H1 (cell line): ENCODE measurements at regions not wholly inside any gene's neighbourhood (a gene's known extent, or its start where the extent isn't known, plus 50 kb on each side); places are given as distances from the start of the nearest gene placed in this dataset.

Experiments used
- KDM1A ChIP-seq: fragments of 200-600, 300-600 bp; sonication (generic); IDR thresholded peaks from 2 replicates; pipeline ENCODE4 v1.7.1; 2016; ENCODE audit warnings: mild to moderate bottlenecking, low read length, borderline replicate concordance
- ZNF274 ChIP-seq: IDR thresholded peaks from 2 replicates; pipeline ENCODE4 v1.7.0; 2012; ENCODE audit warnings: low read length, borderline replicate concordance; ENCODE audit errors: extremely low read depth
- TF ChIP-seq, protein P1 (sequence below): fragments of 300-600 bp; sonication (generic); IDR thresholded peaks from 2 replicates; pipeline ENCODE4 v1.7.1; 2012; ENCODE audit warnings: low read length, moderate library complexity, mild to moderate bottlenecking, inconsistent platforms; ENCODE audit not compliant: insufficient replicate concordance

- TF ChIP-seq, protein P1, sequence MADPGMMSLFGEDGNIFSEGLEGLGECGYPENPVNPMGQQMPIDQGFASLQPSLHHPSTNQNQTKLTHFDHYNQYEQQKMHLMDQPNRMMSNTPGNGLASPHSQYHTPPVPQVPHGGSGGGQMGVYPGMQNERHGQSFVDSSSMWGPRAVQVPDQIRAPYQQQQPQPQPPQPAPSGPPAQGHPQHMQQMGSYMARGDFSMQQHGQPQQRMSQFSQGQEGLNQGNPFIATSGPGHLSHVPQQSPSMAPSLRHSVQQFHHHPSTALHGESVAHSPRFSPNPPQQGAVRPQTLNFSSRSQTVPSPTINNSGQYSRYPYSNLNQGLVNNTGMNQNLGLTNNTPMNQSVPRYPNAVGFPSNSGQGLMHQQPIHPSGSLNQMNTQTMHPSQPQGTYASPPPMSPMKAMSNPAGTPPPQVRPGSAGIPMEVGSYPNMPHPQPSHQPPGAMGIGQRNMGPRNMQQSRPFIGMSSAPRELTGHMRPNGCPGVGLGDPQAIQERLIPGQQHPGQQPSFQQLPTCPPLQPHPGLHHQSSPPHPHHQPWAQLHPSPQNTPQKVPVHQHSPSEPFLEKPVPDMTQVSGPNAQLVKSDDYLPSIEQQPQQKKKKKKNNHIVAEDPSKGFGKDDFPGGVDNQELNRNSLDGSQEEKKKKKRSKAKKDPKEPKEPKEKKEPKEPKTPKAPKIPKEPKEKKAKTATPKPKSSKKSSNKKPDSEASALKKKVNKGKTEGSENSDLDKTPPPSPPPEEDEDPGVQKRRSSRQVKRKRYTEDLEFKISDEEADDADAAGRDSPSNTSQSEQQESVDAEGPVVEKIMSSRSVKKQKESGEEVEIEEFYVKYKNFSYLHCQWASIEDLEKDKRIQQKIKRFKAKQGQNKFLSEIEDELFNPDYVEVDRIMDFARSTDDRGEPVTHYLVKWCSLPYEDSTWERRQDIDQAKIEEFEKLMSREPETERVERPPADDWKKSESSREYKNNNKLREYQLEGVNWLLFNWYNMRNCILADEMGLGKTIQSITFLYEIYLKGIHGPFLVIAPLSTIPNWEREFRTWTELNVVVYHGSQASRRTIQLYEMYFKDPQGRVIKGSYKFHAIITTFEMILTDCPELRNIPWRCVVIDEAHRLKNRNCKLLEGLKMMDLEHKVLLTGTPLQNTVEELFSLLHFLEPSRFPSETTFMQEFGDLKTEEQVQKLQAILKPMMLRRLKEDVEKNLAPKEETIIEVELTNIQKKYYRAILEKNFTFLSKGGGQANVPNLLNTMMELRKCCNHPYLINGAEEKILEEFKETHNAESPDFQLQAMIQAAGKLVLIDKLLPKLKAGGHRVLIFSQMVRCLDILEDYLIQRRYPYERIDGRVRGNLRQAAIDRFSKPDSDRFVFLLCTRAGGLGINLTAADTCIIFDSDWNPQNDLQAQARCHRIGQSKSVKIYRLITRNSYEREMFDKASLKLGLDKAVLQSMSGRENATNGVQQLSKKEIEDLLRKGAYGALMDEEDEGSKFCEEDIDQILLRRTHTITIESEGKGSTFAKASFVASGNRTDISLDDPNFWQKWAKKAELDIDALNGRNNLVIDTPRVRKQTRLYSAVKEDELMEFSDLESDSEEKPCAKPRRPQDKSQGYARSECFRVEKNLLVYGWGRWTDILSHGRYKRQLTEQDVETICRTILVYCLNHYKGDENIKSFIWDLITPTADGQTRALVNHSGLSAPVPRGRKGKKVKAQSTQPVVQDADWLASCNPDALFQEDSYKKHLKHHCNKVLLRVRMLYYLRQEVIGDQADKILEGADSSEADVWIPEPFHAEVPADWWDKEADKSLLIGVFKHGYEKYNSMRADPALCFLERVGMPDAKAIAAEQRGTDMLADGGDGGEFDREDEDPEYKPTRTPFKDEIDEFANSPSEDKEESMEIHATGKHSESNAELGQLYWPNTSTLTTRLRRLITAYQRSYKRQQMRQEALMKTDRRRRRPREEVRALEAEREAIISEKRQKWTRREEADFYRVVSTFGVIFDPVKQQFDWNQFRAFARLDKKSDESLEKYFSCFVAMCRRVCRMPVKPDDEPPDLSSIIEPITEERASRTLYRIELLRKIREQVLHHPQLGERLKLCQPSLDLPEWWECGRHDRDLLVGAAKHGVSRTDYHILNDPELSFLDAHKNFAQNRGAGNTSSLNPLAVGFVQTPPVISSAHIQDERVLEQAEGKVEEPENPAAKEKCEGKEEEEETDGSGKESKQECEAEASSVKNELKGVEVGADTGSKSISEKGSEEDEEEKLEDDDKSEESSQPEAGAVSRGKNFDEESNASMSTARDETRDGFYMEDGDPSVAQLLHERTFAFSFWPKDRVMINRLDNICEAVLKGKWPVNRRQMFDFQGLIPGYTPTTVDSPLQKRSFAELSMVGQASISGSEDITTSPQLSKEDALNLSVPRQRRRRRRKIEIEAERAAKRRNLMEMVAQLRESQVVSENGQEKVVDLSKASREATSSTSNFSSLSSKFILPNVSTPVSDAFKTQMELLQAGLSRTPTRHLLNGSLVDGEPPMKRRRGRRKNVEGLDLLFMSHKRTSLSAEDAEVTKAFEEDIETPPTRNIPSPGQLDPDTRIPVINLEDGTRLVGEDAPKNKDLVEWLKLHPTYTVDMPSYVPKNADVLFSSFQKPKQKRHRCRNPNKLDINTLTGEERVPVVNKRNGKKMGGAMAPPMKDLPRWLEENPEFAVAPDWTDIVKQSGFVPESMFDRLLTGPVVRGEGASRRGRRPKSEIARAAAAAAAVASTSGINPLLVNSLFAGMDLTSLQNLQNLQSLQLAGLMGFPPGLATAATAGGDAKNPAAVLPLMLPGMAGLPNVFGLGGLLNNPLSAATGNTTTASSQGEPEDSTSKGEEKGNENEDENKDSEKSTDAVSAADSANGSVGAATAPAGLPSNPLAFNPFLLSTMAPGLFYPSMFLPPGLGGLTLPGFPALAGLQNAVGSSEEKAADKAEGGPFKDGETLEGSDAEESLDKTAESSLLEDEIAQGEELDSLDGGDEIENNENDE: no peak
- TF ChIP-seq KDM1A (no peak), ZNF274 (no peak)
These were observed 513.4 kb downstream of the ANKRD7 start (continued) for GRCh38 chr7:118737935-118738334.
